Fibroblast of villous mesenchyme (primary cell): ENCODE measurements at regions not wholly inside any gene's neighbourhood (a gene's known extent, or its start where the extent isn't known, plus 50 kb on each side); places are given as distances from the start of the nearest gene placed in this dataset.
A peak's percentile ranks its signal among the peaks of the same experiment; 100 is the strongest.

Source experiments
- DNase-seq: peaks from one replicate; pipeline ENCODE4 v3.0.0-alpha.2; 2010; ENCODE audit warnings: low read depth
- H3K4me3 ChIP-seq: 2 replicates; pipeline ENCODE4 v1.5.1; 2011; ENCODE audit warnings: low read depth, mild to moderate bottlenecking, low read length
- TF ChIP-seq, protein P1 (sequence below): IDR thresholded peaks from 2 replicates; pipeline ENCODE4 v1.5.1; 2012; ENCODE audit warnings: low read depth, mild to moderate bottlenecking, low read length; ENCODE audit not compliant: insufficient read depth

DNA sequence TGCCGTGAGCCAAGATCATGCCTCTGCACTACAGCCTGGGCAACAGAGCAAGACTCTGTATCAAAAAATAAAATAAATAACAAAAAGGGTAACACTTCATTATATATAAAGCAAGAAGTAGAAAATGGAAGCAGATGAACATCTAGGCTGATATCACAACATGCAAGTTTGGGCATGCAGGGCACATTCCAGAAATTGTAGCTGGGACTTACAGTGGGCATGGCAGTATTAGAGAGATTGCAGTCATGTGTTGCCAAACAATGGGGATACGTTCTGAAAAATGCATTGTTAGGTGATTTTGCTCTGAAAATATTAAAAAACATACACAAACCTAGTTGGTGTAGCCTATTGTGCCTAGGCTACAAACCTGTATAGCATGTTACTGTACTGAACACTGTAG is 441.0 kb upstream of the PRMT6 start:
- no peak overlapping the region for H3K4me3 ChIP-seq
- DNase-seq = no peak
- TF ChIP-seq, protein P1, sequence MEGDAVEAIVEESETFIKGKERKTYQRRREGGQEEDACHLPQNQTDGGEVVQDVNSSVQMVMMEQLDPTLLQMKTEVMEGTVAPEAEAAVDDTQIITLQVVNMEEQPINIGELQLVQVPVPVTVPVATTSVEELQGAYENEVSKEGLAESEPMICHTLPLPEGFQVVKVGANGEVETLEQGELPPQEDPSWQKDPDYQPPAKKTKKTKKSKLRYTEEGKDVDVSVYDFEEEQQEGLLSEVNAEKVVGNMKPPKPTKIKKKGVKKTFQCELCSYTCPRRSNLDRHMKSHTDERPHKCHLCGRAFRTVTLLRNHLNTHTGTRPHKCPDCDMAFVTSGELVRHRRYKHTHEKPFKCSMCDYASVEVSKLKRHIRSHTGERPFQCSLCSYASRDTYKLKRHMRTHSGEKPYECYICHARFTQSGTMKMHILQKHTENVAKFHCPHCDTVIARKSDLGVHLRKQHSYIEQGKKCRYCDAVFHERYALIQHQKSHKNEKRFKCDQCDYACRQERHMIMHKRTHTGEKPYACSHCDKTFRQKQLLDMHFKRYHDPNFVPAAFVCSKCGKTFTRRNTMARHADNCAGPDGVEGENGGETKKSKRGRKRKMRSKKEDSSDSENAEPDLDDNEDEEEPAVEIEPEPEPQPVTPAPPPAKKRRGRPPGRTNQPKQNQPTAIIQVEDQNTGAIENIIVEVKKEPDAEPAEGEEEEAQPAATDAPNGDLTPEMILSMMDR = no peak

DNA sequence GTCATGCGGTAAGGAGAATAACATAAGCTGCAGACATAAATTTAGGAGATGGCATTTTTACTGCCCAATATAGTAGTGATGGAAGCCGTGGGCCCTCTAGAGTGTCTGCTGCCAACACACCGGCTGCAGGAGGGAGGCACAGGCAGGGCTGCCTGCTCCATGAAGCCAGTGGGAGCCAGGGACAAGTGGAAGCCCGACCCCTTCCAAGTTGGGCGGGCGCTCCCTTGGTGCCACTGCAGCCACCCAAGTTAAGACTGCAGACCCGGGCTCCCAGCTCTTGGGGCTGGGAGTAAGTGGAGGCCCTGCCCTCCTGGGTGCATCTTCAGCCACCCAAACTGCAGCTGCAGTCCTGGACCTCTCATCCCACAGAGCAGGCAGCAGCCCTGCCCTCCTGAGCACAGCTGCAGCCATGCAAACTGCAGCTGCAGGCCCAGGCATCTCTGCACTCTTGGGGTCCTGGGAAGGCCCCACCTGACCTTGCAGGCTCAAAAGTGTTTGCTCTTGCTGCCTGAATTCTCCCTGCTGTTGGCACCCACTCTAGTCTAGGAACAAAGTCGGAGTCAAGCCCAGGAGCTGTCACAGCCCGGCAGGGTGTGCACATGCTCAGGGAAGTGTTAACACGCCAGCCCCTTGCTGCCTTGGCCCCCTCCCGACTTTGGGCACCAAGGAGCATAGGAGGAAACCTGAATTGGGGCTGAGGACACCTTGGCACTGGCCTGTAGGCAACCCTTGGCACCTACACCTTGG is 437.2 kb upstream of the PRMT6 start:
- DNase-seq = no peak
- H3K4me3 ChIP-seq = no peak overlapping the region
- TF ChIP-seq, protein P1 = no peak

DNA sequence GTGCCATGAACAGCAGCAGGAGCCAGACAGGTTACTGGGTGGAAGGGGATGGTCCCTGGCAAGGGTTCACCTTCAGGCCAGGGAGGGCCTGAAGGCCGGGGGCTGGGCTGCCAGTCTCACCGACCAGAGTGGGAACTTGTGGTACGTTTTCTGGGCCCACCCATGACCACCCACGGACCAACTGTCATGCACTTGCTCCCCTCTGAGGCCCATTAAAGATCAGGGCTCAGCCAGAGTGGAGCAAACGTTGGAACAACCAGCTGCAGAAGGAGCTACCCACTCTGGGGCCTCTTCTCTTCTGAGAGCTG is 436.7 kb upstream of the PRMT6 start:
- TF ChIP-seq, protein P1 = no peak
- H3K4me3 ChIP-seq = no peak overlapping the region
- no peak for DNase-seq

DNA sequence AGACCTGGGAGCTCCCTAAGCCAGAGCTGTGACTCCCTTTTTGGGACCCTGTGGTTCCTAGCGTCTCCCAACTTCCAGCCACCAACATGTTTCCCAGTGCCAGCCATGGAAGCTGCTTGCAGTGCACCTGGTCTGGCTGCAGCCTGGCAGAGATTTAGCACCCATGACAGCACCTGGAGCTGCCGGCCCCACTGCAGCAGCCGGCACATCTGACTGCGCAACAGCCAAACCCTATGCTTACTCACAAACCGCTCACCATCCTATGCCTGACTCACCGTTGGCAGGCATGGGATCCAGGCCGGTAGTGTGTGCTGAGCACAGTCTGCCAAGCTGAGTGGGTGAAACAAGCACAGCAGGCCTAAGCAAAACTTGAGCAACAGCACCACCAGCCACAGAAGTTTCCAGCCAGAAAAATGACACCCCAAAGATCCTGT is 435.9 kb upstream of the PRMT6 start:
- H3K4me3 ChIP-seq = no peak overlapping the region
- TF ChIP-seq, protein P1 = no peak
- DNase-seq = peak; percentile 5

DNA sequence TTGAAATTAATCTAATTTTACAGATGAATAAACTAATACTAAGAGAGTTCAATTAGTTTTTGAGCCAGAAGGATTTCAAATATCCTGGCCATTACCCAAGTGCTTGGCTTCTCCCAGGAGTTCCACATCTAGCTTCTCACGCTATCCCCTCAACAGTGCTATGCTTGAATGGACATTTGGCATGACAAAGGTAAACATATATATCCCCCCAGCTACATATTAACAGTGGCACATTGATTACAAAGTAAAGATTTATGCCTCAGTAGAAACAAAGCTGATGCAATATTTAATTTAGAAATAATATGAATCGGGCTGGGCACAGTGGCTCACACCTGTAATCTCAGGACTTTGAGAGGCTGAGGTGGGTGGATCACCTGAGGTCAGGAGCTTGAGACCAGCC is 434.6 kb upstream of the PRMT6 start:
- no peak for DNase-seq
- no peak overlapping the region for H3K4me3 ChIP-seq
- TF ChIP-seq, protein P1 = no peak

DNA sequence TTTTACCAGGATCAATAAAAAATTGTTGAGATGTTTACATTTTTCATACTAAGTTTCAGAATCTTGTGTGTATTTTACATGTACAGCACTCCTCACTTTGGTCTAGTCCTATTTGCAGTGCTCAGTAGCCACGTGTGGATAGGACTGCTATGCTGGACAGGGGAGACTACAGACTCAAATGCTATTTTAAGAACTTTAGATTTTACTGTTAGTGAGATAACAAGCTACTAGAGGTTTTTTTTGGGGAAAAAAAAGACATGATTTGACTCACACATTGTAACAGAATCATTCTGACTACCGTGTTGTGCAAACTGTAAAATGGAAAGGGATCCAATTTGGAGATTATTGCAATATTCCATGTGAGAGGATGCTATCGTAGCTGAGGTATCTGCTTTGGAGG is 418.9 kb upstream of the PRMT6 start:
- DNase-seq = no peak
- TF ChIP-seq, protein P1 = no peak
- no peak overlapping the region for H3K4me3 ChIP-seq

DNA sequence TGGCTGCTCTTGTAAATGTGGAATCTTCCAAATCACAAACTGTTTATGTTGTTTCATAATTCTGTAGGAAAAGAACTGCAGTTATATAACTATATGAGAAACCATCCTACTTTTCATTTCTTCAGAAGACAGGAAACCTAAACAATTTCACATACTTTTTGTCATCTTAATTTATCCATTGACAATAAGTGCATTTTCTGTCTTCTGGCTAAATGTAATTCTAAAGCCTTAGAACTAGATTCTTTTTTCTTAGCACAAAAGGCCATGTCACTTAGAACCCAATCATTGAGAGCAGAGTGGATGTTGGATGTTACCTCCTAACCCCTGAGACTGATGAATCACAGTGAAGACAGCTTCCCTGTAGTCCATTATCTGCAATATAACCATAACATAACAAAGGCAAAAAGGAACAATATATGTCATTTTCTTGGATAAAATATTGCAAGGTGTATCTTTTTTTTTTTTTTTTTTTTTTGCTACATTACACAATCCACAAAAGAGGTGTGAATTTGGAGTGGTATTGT is 410.2 kb upstream of the PRMT6 start:
- no peak for DNase-seq
- no peak overlapping the region for H3K4me3 ChIP-seq
- TF ChIP-seq, protein P1 = no peak
